Spinal cord (tissue), 9 donors: ENCODE measurements at regions not wholly inside any gene's neighbourhood (a gene's known extent, or its start where the extent isn't known, plus 50 kb on each side); places are given as distances from the start of the nearest gene placed in this dataset.
A peak's percentile ranks its signal among the peaks of the same experiment; 100 is the strongest.

Source experiments
- DNase-seq, 6 donors: peaks; one replicate each; pipeline versions ENCODE4 v3.0.0 to v3.0.0-alpha.2; 2013 to 2015; ENCODE audit warnings: low spot score in 6 of 6, low read depth in 4 of 6
- H3K27ac ChIP-seq: one replicate; pipeline ENCODE4 v1.5.1; 2013; ENCODE audit warnings: low read depth, low read length, control low read depth
- H3K27me3 ChIP-seq: one replicate; pipeline ENCODE4 v1.6.1; 2013; ENCODE audit warnings: low read length; ENCODE audit not compliant: control insufficient read depth, insufficient read depth
- H3K36me3 ChIP-seq: one replicate; pipeline ENCODE4 v1.6.1; 2013; ENCODE audit warnings: low read length; ENCODE audit not compliant: control insufficient read depth, insufficient read depth
- H3K4me1 ChIP-seq: one replicate; pipeline ENCODE4 v1.6.1; 2013; ENCODE audit warnings: low read length; ENCODE audit not compliant: control insufficient read depth, insufficient read depth
- H3K4me3 ChIP-seq: one replicate; pipeline ENCODE4 v1.5.1; 2013; ENCODE audit warnings: low read depth, low read length, control low read depth
- H3K9me3 ChIP-seq: one replicate; pipeline ENCODE4 v1.6.1; 2013; ENCODE audit warnings: low read length; ENCODE audit not compliant: control insufficient read depth, insufficient read depth
- WGBS: methylation state at CpG from one replicate; pipeline ENCODE4 v1.1.5; 2013; ENCODE audit warnings: missing lambda C conversion rate; ENCODE audit not compliant: insufficient coverage; 5-methylcytosine and 5-hydroxymethylcytosine counted together
- donor health status: healthy.

GRCh38 chr16:20259541-20259940 lies 67.8 kb downstream of the GP2 start:
- no peaks in the 10 kb centered on the region for H3K36me3 ChIP-seq
- no peak overlapping the region for H3K4me3 ChIP-seq
- H3K4me1 ChIP-seq, result no peaks in the 10 kb centered on the region
- no peaks in the 10 kb centered on the region for H3K27me3 ChIP-seq
- H3K9me3 ChIP-seq, result no peaks in the 10 kb centered on the region
- H3K27ac ChIP-seq, result no peak overlapping the region
- DNase-seq, result no peak

DNA sequence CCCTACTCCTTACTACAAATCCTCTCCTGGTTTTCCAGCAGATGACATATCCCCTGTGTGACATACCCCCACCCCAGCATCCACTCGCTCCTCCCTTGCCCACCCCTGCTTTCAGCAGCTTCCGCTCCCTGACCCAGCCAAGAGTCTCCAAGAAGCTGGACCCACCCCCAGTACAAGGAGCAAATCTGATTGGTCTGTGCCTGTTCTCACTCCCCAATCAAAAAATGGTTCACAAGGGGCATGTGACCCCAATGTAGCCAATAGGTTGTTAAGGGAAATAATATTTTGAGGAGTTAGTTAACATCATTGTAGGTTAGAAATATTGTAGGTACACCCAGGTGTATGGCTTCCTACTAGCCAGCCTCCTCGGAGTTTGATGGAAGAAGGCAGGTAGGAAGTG lies 70.1 kb downstream of the GP2 start:
- H3K27ac ChIP-seq, result no peak overlapping the region
- DNase-seq, result no peak
- no peaks in the 10 kb centered on the region for H3K9me3 ChIP-seq
- H3K27me3 ChIP-seq, result no peaks in the 10 kb centered on the region
- WGBS, result 78% methylated on average over 3 of the region's 3 CpGs
- no peaks in the 10 kb centered on the region for H3K4me1 ChIP-seq
- no peaks in the 10 kb centered on the region for H3K36me3 ChIP-seq
- no peak overlapping the region for H3K4me3 ChIP-seq

GRCh38 chr16:20255002-20255401 lies 72.3 kb downstream of the GP2 start:
- Histone ChIP-seq H3K9me3 (no peaks in the 10 kb centered on the region), H3K27ac (no peak overlapping the region), H3K4me1 (no peaks in the 10 kb centered on the region), H3K27me3 (no peaks in the 10 kb centered on the region), H3K4me3 (no peak overlapping the region), H3K36me3 (no peaks in the 10 kb centered on the region)
- no peak for DNase-seq
- no CpG with 5 or more reads among the region's 1 CpG for WGBS

- Histone ChIP-seq H3K4me1 (no peaks in the 10 kb centered on the region), H3K9me3 (no peaks in the 10 kb centered on the region), H3K27ac (no peak overlapping the region), H3K4me3 (no peak overlapping the region), H3K27me3 (no peaks in the 10 kb centered on the region), H3K36me3 (no peaks in the 10 kb centered on the region)
- DNase-seq, result no peak
- no CpG with 5 or more reads among the region's 2 CpGs for WGBS
These were observed 73.5 kb downstream of the GP2 start for GRCh38 chr16:20253825-20254224.

DNA sequence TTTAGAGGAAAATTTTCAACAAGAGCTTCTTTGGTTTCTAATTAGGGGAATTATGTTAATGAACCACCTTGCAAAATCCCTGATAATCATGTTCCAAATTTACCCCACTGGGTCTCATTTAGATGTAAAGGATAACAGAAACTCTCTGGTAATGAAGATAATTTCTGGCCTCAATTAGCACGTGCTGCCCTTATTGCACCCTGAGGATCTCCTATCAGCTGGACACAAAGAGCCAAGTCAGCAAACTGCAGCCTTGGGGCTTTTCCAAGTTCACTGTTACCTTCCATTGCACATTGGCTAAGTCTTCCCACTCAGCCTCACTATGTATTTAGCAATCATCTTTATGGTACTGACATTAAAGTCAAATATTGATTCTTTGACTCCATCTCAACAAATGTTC lies 78.1 kb downstream of the GP2 start:
- Histone ChIP-seq H3K4me1 (no peaks in the 10 kb centered on the region), H3K27ac (no peak overlapping the region), H3K36me3 (no peaks in the 10 kb centered on the region), H3K4me3 (no peak overlapping the region), H3K27me3 (no peaks in the 10 kb centered on the region), H3K9me3 (no peaks in the 10 kb centered on the region)
- 50% methylated on average over 1 of the region's 1 CpG for WGBS
- peak in 1 of 6 donors; percentile 82 for DNase-seq

GRCh38 chr16:20247076-20247475 lies 80.2 kb downstream of the GP2 start:
- Histone ChIP-seq H3K36me3 (no peaks in the 10 kb centered on the region), H3K4me3 (no peak overlapping the region), H3K27ac (no peak overlapping the region), H3K27me3 (no peaks in the 10 kb centered on the region), H3K9me3 (no peaks in the 10 kb centered on the region), H3K4me1 (no peaks in the 10 kb centered on the region)
- WGBS, result 71% methylated on average over 1 of the region's 3 CpGs
- DNase-seq, result no peak

DNA sequence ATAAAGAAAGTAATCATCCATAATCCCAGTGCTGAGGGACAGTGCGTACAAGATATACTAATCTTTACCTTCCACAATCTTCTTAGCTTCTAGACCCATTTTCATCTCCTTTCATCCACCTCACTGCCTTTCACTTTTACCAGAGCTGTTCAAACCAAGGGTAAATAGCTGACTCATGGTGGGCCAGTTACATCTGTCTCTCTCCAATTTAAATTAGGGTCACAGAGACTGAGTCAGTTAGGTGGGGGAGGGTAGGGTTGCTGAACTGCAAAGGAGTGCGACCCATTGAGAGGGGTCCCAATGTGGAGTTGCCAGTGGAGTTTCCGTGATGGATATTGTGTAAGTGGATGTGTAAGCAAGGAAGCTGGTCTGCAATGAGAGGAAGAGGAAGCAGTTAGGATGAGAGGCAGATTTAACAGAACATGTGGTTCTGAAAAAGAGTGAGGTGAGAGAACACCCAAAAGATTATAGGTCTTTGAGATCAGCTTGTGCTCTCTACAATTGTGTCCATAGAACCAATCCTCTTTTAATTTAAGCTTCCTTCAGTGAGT lies 83.5 kb downstream of the GP2 start:
- WGBS, result 74% methylated on average over 2 of the region's 3 CpGs
- no peak overlapping the region for H3K27ac ChIP-seq
- H3K36me3 ChIP-seq, result no peaks in the 10 kb centered on the region
- no peaks in the 10 kb centered on the region for H3K9me3 ChIP-seq
- H3K4me3 ChIP-seq, result no peak overlapping the region
- DNase-seq, result no peak
- no peaks in the 10 kb centered on the region for H3K4me1 ChIP-seq
- H3K27me3 ChIP-seq, result no peaks in the 10 kb centered on the region

GRCh38 chr16:20242568-20243255 lies 84.6 kb downstream of the GP2 start:
- no peak overlapping the region for H3K4me3 ChIP-seq
- no peaks in the 10 kb centered on the region for H3K36me3 ChIP-seq
- H3K9me3 ChIP-seq, result no peaks in the 10 kb centered on the region
- no peak overlapping the region for H3K27ac ChIP-seq
- DNase-seq, result peak in 1 of 6 donors; percentile 92
- H3K4me1 ChIP-seq, result no peaks in the 10 kb centered on the region
- WGBS, result 67% methylated on average over 2 of the region's 3 CpGs
- H3K27me3 ChIP-seq, result no peaks in the 10 kb centered on the region

- H3K4me3 ChIP-seq, result no peak overlapping the region
- no peaks in the 10 kb centered on the region for H3K36me3 ChIP-seq
- no peaks in the 10 kb centered on the region for H3K27me3 ChIP-seq
- H3K27ac ChIP-seq, result no peak overlapping the region
- WGBS, result 50% methylated on average over 2 of the region's 2 CpGs
- H3K4me1 ChIP-seq, result no peaks in the 10 kb centered on the region
- no peak for DNase-seq
- H3K9me3 ChIP-seq, result no peaks in the 10 kb centered on the region
These were observed 86.0 kb downstream of the GP2 start for GRCh38 chr16:20241321-20241720.

- no peak overlapping the region for H3K4me3 ChIP-seq
- H3K27ac ChIP-seq, result no peak overlapping the region
- H3K9me3 ChIP-seq, result no peaks in the 10 kb centered on the region
- WGBS, result no CpG with 5 or more reads among the region's 7 CpGs
- no peaks in the 10 kb centered on the region for H3K27me3 ChIP-seq
- H3K36me3 ChIP-seq, result no peaks in the 10 kb centered on the region
- peak in 2 of 6 donors; percentile 13 to 66 for DNase-seq
- H3K4me1 ChIP-seq, result no peaks in the 10 kb centered on the region
These were observed 90.6 kb downstream of the GP2 start for GRCh38 chr16:20236579-20237289.
